Activated CD8-positive, alpha-beta T cell treated with anti-CD3 and anti-CD28 coated beads, Interleukin-2, amount 10 ng/mL, durations not matched to agents 7 days and 5 days (primary cell): ENCODE measurements at regions not wholly inside any gene's neighbourhood (a gene's known extent, or its start where the extent isn't known, plus 50 kb on each side); places are given as distances from the start of the nearest gene placed in this dataset.

Source experiments
- ATAC-seq: fragments of 150-1000 bp; cut with Tn5 transposase; one replicate; pipeline ENCODE4 v1.10.0; 2021; ENCODE audit warnings: moderate library complexity
- CTCF ChIA-PET: fragments of 350-600 bp; sonication (Branson Sonifier 250); formaldehyde crosslinking; loops from one replicate; lab custom pipeline; 2021; ENCODE audit warnings: antibody characterized with exemption; lab: Charles Lee
- POLR2A ChIA-PET: fragments of 350-600 bp; sonication (Branson Sonifier 250); formaldehyde crosslinking; loops from one replicate; lab custom pipeline; 2021; ENCODE audit warnings: antibody characterized with exemption; lab: Charles Lee
- DNase-seq: peaks from one replicate; pipeline ENCODE4 v3.0.0-alpha.2; 2020
- H3K27ac Mint-ChIP-seq: one replicate; pipeline ENCODE4 v1.8.0; 2021; ENCODE audit warnings: mild to moderate bottlenecking, mixed read lengths
- H3K27me3 Mint-ChIP-seq: one replicate; pipeline ENCODE4 v1.8.0; 2021; ENCODE audit warnings: low read depth, mixed read lengths
- H3K36me3 Mint-ChIP-seq: one replicate; pipeline ENCODE4 v1.8.0; 2021; ENCODE audit warnings: low read depth, mixed read lengths
- H3K4me1 Mint-ChIP-seq: one replicate; pipeline ENCODE4 v1.8.0; 2021; ENCODE audit warnings: low read depth, mixed read lengths
- H3K4me3 Mint-ChIP-seq: one replicate; pipeline ENCODE4 v1.8.0; 2021; ENCODE audit warnings: mild to moderate bottlenecking, mixed read lengths
- H3K9me3 Mint-ChIP-seq: one replicate; pipeline ENCODE4 v1.8.0; 2022; ENCODE audit warnings: mixed read lengths; ENCODE audit not compliant: insufficient read depth

GRCh38 chr15:69941706-69942495 is 155.8 kb downstream of the TLE3 start:
- Mint-ChIP-seq H3K4me3 (no peak overlapping the region), H3K4me1 (no peaks in the 10 kb centered on the region), H3K9me3 (peaks cover 5% of the 10 kb centered on the region), H3K27me3 (peaks cover 20% of the 10 kb centered on the region), H3K36me3 (no peaks in the 10 kb centered on the region), H3K27ac (no peak overlapping the region)
- POLR2A ChIA-PET, result no interaction called here
- no peak for DNase-seq
- no peak for ATAC-seq
- CTCF ChIA-PET, result no interaction called here

DNA sequence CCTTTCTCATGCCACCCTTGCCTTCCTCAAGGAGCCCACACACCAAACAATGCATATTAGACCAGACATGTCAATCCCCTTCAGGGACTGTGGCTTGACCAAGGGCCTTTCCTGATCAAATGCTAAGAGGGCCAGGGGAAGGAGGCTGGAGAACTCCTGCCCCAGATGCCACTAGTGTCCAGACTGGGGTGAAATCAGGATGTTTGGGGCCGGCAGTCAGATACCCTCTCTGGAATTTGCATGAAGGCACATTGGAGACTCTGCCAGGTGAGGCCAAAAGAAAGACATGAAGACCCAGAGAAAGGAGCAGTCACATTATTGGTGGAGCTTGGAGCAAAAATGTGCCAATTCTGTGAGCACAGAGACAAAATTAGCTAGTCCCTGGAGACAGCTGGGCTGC is 154.1 kb downstream of the TLE3 start:
- H3K4me3 Mint-ChIP-seq, result no peak overlapping the region

GRCh38 chr15:69945729-69946128 is 152.0 kb downstream of the TLE3 start:
- POLR2A ChIA-PET, result no interaction called here
- Mint-ChIP-seq H3K27me3 (peaks cover 8% of the 10 kb centered on the region), H3K4me3 (no peak overlapping the region), H3K36me3 (no peaks in the 10 kb centered on the region), H3K27ac (no peak overlapping the region), H3K4me1 (no peaks in the 10 kb centered on the region), H3K9me3 (no peaks in the 10 kb centered on the region)
- no peak for ATAC-seq
- DNase-seq, result no peak
- CTCF ChIA-PET, result no interaction called here

More for the DNA sequence above, 154.1 kb downstream of the TLE3 start:
- ATAC-seq (no peak), DNase-seq (no peak)
- CTCF ChIA-PET, result no interaction called here
- Mint-ChIP-seq H3K27ac (no peak overlapping the region), H3K9me3 (no peaks in the 10 kb centered on the region), H3K4me1 (no peaks in the 10 kb centered on the region), H3K36me3 (no peaks in the 10 kb centered on the region), H3K27me3 (peaks cover 7% of the 10 kb centered on the region)
- POLR2A ChIA-PET, result no interaction called here

GRCh38 chr15:69946870-69947269 is 150.8 kb downstream of the TLE3 start:
- Mint-ChIP-seq H3K36me3 (no peaks in the 10 kb centered on the region), H3K9me3 (no peaks in the 10 kb centered on the region), H3K27me3 (peaks cover 12% of the 10 kb centered on the region), H3K4me1 (no peaks in the 10 kb centered on the region), H3K27ac (no peak overlapping the region), H3K4me3 (no peak overlapping the region)
- ChIA-PET CTCF (no interaction called here), POLR2A (no interaction called here)
- ATAC-seq (no peak), DNase-seq (no peak)

- ChIA-PET CTCF (no interaction called here), POLR2A (interaction anchor here (0.7 kb wide), 1 partner anchor 201 kb away, joined by 3 read pairs; no protein-coding TSS in a partner anchor)
- H3K4me1 Mint-ChIP-seq, result no peaks in the 10 kb centered on the region
- ATAC-seq (no peak), DNase-seq (no peak)
- H3K27ac Mint-ChIP-seq, result no peak overlapping the region
- H3K9me3 Mint-ChIP-seq, result no peaks in the 10 kb centered on the region
- H3K27me3 Mint-ChIP-seq, result peaks cover 15% of the 10 kb centered on the region
- no peak overlapping the region for H3K4me3 Mint-ChIP-seq
- H3K36me3 Mint-ChIP-seq, result no peaks in the 10 kb centered on the region
These were observed 150.3 kb downstream of the TLE3 start for GRCh38 chr15:69947394-69947793.

DNA sequence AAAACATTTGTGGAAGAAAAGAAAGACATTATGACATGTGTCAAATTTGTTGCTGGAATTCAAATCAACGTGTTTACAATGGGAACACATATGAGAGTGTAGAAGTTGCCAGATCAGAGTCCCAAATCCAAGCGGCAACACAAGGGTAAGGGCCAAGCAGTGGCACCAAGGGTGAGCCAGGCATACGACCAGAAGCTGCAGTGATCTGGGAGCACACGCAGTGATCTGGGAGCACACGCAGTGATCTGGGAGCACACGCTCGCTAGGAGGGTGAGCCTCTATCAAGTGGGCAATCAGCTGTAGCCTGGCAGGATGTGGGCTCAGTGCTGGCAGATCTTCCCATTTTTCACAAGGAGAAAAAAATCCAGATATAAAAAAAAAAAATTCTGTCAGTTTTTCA is 148.2 kb downstream of the TLE3 start:
- H3K27ac Mint-ChIP-seq, result no peak overlapping the region
- no peak for ATAC-seq
- no peak overlapping the region for H3K4me3 Mint-ChIP-seq
- no peaks in the 10 kb centered on the region for H3K9me3 Mint-ChIP-seq
- H3K36me3 Mint-ChIP-seq, result no peaks in the 10 kb centered on the region
- ChIA-PET CTCF (no interaction called here), POLR2A (no interaction called here)
- no peak for DNase-seq
- peaks cover 21% of the 10 kb centered on the region for H3K27me3 Mint-ChIP-seq
- no peaks in the 10 kb centered on the region for H3K4me1 Mint-ChIP-seq

- no peak for DNase-seq
- Mint-ChIP-seq H3K4me1 (no peaks in the 10 kb centered on the region), H3K36me3 (no peaks in the 10 kb centered on the region), H3K27ac (no peak overlapping the region), H3K9me3 (no peaks in the 10 kb centered on the region), H3K4me3 (no peak overlapping the region), H3K27me3 (peaks cover 20% of the 10 kb centered on the region)
- ChIA-PET CTCF (no interaction called here), POLR2A (no interaction called here)
- no peak for ATAC-seq
These were observed 146.3 kb downstream of the TLE3 start for GRCh38 chr15:69951256-69951897.

GRCh38 chr15:69951898-69952555 is 145.7 kb downstream of the TLE3 start:
- CTCF ChIA-PET, result no interaction called here
- no peak overlapping the region for H3K27ac Mint-ChIP-seq

DNA sequence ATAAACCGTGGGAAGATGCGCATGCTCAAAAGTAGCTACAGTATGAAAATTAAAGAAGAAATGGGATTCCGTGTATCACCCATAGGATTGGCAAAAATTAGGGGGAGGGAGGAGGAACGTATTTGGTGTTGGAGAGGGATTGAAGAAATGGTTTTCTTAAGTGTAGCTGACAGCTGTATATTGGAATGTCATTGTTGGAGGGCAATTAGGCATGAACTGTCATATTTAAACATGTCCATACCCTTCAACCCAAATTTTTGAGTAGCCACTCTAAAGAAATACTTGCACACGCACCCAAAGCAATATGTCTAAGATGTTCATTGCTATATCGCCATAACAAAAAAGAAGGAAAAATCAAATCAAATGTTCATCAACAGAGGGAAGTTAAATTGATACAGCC is 144.7 kb downstream of the TLE3 start:
- Mint-ChIP-seq H3K4me3 (no peak overlapping the region), H3K9me3 (no peaks in the 10 kb centered on the region), H3K27ac (no peak overlapping the region), H3K4me1 (peaks cover 2% of the 10 kb centered on the region), H3K36me3 (no peaks in the 10 kb centered on the region), H3K27me3 (peaks cover 20% of the 10 kb centered on the region)
- DNase-seq (no peak), ATAC-seq (no peak)
- ChIA-PET CTCF (no interaction called here), POLR2A (no interaction called here)

More at GRCh38 chr15:69951898-69952555, 145.7 kb downstream of the TLE3 start:
- H3K9me3 Mint-ChIP-seq, result no peaks in the 10 kb centered on the region
- no peak overlapping the region for H3K4me3 Mint-ChIP-seq
- DNase-seq, result no peak
- no peaks in the 10 kb centered on the region for H3K4me1 Mint-ChIP-seq
- POLR2A ChIA-PET, result no interaction called here
- H3K27me3 Mint-ChIP-seq, result peaks cover 20% of the 10 kb centered on the region
- H3K36me3 Mint-ChIP-seq, result no peaks in the 10 kb centered on the region
- ATAC-seq, result no peak

DNA sequence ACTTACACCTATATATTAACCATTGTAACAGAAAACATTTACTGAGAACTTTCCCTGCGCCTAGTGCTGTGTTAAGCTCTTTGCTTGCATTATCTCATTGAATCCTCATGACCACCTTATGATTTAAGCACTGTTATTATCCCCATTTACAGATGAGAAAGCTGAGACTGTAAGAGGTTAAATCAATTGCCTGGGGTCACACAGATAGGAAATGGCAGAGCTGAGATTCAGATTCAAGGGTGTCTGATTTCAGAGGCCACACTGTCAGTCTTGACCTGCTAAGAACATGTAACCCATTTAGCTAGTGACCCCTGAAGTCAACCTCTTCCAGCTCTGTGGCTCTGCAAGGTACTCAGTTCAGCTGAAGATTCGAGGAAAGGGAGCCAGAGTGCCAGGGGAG is 143.9 kb downstream of the TLE3 start:
- Mint-ChIP-seq H3K9me3 (no peaks in the 10 kb centered on the region), H3K27ac (no peak overlapping the region), H3K36me3 (no peaks in the 10 kb centered on the region), H3K4me1 (peaks cover 7% of the 10 kb centered on the region), H3K27me3 (peaks cover 20% of the 10 kb centered on the region), H3K4me3 (no peak overlapping the region)
- no peak for ATAC-seq
- POLR2A ChIA-PET, result interaction anchor here (0.7 kb wide), 1 partner anchor 9 kb away, joined by 3 read pairs; no protein-coding TSS in a partner anchor
- DNase-seq, result no peak
- CTCF ChIA-PET, result no interaction called here

DNA sequence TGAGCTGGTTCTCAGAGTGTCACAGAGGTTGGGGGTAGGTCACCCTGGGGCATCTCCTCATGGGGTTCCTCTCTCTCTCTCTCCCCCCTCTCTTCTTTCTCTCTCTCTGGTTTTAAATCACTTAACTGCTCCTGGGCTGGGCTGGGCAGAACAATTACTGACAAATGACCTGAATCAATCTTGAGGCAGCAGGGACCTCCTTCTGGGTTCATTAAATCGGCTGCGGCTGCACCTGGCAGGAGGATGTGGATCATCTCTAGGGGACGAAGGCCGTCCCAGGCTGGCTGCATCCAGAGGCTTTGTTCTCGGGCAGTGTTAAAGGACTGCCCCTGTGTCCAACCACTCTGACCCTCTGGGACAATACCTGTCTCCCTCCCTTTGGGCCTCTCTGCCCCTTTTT is 143.1 kb downstream of the TLE3 start:
- Mint-ChIP-seq H3K4me3 (no peak overlapping the region), H3K36me3 (no peaks in the 10 kb centered on the region), H3K27me3 (peaks cover 23% of the 10 kb centered on the region), H3K27ac (no peak overlapping the region), H3K4me1 (peaks cover 7% of the 10 kb centered on the region), H3K9me3 (no peaks in the 10 kb centered on the region)
- DNase-seq (no peak), ATAC-seq (no peak)
- ChIA-PET CTCF (no interaction called here), POLR2A (no interaction called here)
